CD14-positive monocyte (primary cell): ENCODE measurements at regions not wholly inside any gene's neighbourhood (a gene's known extent, or its start where the extent isn't known, plus 50 kb on each side); places are given as distances from the start of the nearest gene placed in this dataset.

Experiments
- DNase-seq, 3 donors: peaks; one replicate each; pipeline ENCODE4 v3.0.0-alpha.2; 2011 to 2022
- H2AFZ ChIP-seq: 2 replicates; pipeline ENCODE4 v1.6.0; 2012; ENCODE audit warnings: mild to moderate bottlenecking, low read depth, low read length, inconsistent platforms; ENCODE audit not compliant: insufficient read depth, poor library complexity, severe bottlenecking
- H3K27ac ChIP-seq, 2 donors: 1 replicate in 1 of 2; 2 replicates in 1 of 2; pipeline ENCODE4 v1.5.1; 2012 to 2013; ENCODE audit warnings: low read length in 2 of 2, control low read depth in 1 of 2, inconsistent platforms in 1 of 2, low read depth in 1 of 2, mild to moderate bottlenecking in 1 of 2
- H3K27me3 ChIP-seq, 2 donors: one replicate each; pipeline versions ENCODE4 v1.6.0 to v1.6.1; 2011 to 2013; ENCODE audit warnings: low read length in 2 of 2; ENCODE audit not compliant: control insufficient read depth in 2 of 2, insufficient read depth in 2 of 2
- H3K36me3 ChIP-seq, 2 donors: replicated peaks in 1 of 2; 1 replicate in 1 of 2; 2 replicates in 1 of 2; pipeline versions ENCODE4 v1.5.1 to v1.6.1; 2012 to 2013; ENCODE audit warnings: low read length in 2 of 2, control low read depth in 1 of 2, inconsistent platforms in 1 of 2, mild to moderate bottlenecking in 1 of 2; ENCODE audit not compliant: insufficient read depth in 2 of 2, control insufficient read depth in 1 of 2
- H3K4me1 ChIP-seq, 2 donors: 1 replicate in 1 of 2; 2 replicates in 1 of 2; pipeline versions ENCODE4 v1.5.1 to v1.6.1; 2012 to 2013; ENCODE audit warnings: low read length in 2 of 2, control low read depth in 1 of 2, inconsistent platforms in 1 of 2, mild to moderate bottlenecking in 1 of 2, moderate library complexity in 1 of 2; ENCODE audit not compliant: insufficient read depth in 2 of 2, control insufficient read depth in 1 of 2
- H3K4me2 ChIP-seq: replicated peaks from 2 replicates; pipeline ENCODE3; 2012; ENCODE audit warnings: low read length, moderate library complexity, mild to moderate bottlenecking; ENCODE audit not compliant: poor library complexity, severe bottlenecking; ENCODE audit errors: extremely low read depth
- H3K4me3 ChIP-seq, 3 experiments: fragments of 200-600 bp in 1 of 3; sonication (generic) in 1 of 3; replicated peaks in 1 of 3; 1 replicate in 2 of 3; 2 replicates in 1 of 3; pipeline ENCODE4 v1.5.1; 2011 to 2013; ENCODE audit warnings: low read length in 3 of 3, mild to moderate bottlenecking in 3 of 3, control low read depth in 2 of 3, low read depth in 2 of 3, inconsistent platforms in 1 of 3, moderate library complexity in 1 of 3
- H3K79me2 ChIP-seq: 2 replicates; pipeline ENCODE4 v1.6.0; 2012; ENCODE audit warnings: mild to moderate bottlenecking, control low read depth, inconsistent platforms, low read length, moderate library complexity; ENCODE audit not compliant: insufficient read depth
- H3K9ac ChIP-seq: 2 replicates; pipeline ENCODE4 v1.6.0; 2017; ENCODE audit warnings: low read length, mild to moderate bottlenecking; ENCODE audit not compliant: insufficient read depth, poor library complexity, severe bottlenecking
- H3K9me3 ChIP-seq, 2 donors: replicated peaks in 1 of 2; 1 replicate in 1 of 2; 2 replicates in 1 of 2; pipeline versions ENCODE4 v1.5.1 to v1.6.1; 2012 to 2013; ENCODE audit warnings: low read length in 2 of 2, control low read depth in 1 of 2; ENCODE audit not compliant: control insufficient read depth in 1 of 2, insufficient read depth in 1 of 2
- H4K20me1 ChIP-seq: 2 replicates; pipeline ENCODE4 v1.6.0; 2012; ENCODE audit warnings: mild to moderate bottlenecking, low read length, control low read depth, moderate library complexity; ENCODE audit not compliant: insufficient read depth
- H3K27ac Mint-ChIP-seq, 7 donors: one replicate each; pipeline ENCODE4 v1.8.0; 2020; ENCODE audit warnings: mild to moderate bottlenecking in 7 of 7, mixed read lengths in 7 of 7, moderate library complexity in 6 of 7, inconsistent platforms in 2 of 7
- H3K27me3 Mint-ChIP-seq, 3 donors: one replicate each; pipeline ENCODE4 v1.8.0; 2021 to 2022; ENCODE audit warnings: low read depth in 3 of 3, mild to moderate bottlenecking in 3 of 3, mixed read lengths in 3 of 3, moderate library complexity in 3 of 3, inconsistent platforms in 1 of 3
- H3K36me3 Mint-ChIP-seq, 2 donors: one replicate each; pipeline ENCODE4 v1.8.0; 2020; ENCODE audit warnings: mixed read lengths in 2 of 2, inconsistent platforms in 1 of 2, mild to moderate bottlenecking in 1 of 2
- H3K4me1 Mint-ChIP-seq: one replicate; pipeline ENCODE4 v1.8.0; 2020; ENCODE audit warnings: mild to moderate bottlenecking, mixed read lengths
- H3K4me3 Mint-ChIP-seq, 2 donors: one replicate each; pipeline ENCODE4 v1.8.0; 2020; ENCODE audit warnings: mild to moderate bottlenecking in 2 of 2, mixed read lengths in 2 of 2, moderate library complexity in 1 of 2
- H3K9me3 Mint-ChIP-seq, 7 donors: one replicate each; pipeline ENCODE4 v1.8.0; 2020 to 2022; ENCODE audit warnings: mixed read lengths in 7 of 7, mild to moderate bottlenecking in 6 of 7, moderate library complexity in 6 of 7, inconsistent platforms in 2 of 7
- CTCF ChIP-seq: fragments of 200-600 bp; IDR thresholded peaks from one replicate; pipeline ENCODE4 v1.8.0; 2022; ENCODE audit warnings: antibody characterized with exemption, mild to moderate bottlenecking
- WGBS: methylation state at CpG from one replicate; pipeline ENCODE4 v1.1.5; 2013; ENCODE audit warnings: missing lambda C conversion rate; ENCODE audit not compliant: insufficient coverage; 5-methylcytosine and 5-hydroxymethylcytosine counted together
- intact Hi-C, 2 donors: fragments of 100-400 bp; cut with micrococcal nuclease; formaldehyde crosslinking; loops; one replicate each; pipeline versions ENCODE4 v1.15.0 to v1.15.1; 2023

GRCh38 chr3:177414093-177414492 lies 216.8 kb upstream of the TBL1XR1 start:
- Mint-ChIP-seq H3K4me1 (peaks cover 10% of the 10 kb centered on the region), H3K36me3 (no peaks in the 10 kb centered on the region), H3K9me3 (peaks cover 0 to 10% (median 2%) of the 10 kb centered on the region in 7 donors), H3K27me3 (peaks cover 0 to 2% (median 0%) of the 10 kb centered on the region in 3 donors), H3K27ac (no peak overlapping the region), H3K4me3 (no peak overlapping the region)
- H3K27me3 ChIP-seq, result no peaks in the 10 kb centered on the region
- DNase-seq, result no peak
- intact Hi-C loops, result no loop called here
- no peak overlapping the region for H3K9ac ChIP-seq
- no peak overlapping the region for H3K4me3 ChIP-seq
- 100% methylated on average over 1 of the region's 6 CpGs for WGBS
- H3K4me1 ChIP-seq, result peaks cover 10 to 12% of the 10 kb centered on the region in 2 donors
- no peak for TF ChIP-seq CTCF
- H3K79me2 ChIP-seq, result no peaks in the 10 kb centered on the region
- H3K36me3 ChIP-seq, result no peaks in the 10 kb centered on the region
- H3K27ac ChIP-seq, result no peak overlapping the region
- no peaks in the 10 kb centered on the region for H3K9me3 ChIP-seq
- H3K4me2 ChIP-seq, result no peak overlapping the region
- no peaks in the 10 kb centered on the region for H4K20me1 ChIP-seq
- H2AFZ ChIP-seq, result no peak overlapping the region

GRCh38 chr3:177418787-177419186 lies 221.5 kb upstream of the TBL1XR1 start:
- TF ChIP-seq CTCF, result no peak
- H4K20me1 ChIP-seq, result no peaks in the 10 kb centered on the region
- H3K27ac ChIP-seq, result no peak overlapping the region
- H3K27me3 ChIP-seq, result no peaks in the 10 kb centered on the region
- H3K4me2 ChIP-seq, result no peak overlapping the region
- H2AFZ ChIP-seq, result no peak overlapping the region
- H3K36me3 ChIP-seq, result no peaks in the 10 kb centered on the region
- H3K9me3 Mint-ChIP-seq, result peaks cover 0 to 2% (median 0%) of the 10 kb centered on the region in 7 donors
- H3K4me1 ChIP-seq, result no peaks in the 10 kb centered on the region
- H3K36me3 Mint-ChIP-seq, result no peaks in the 10 kb centered on the region
- WGBS, result no CpG with 5 or more reads among the region's 1 CpG
- H3K79me2 ChIP-seq, result no peaks in the 10 kb centered on the region
- no peaks in the 10 kb centered on the region for H3K9me3 ChIP-seq
- no peaks in the 10 kb centered on the region for H3K4me1 Mint-ChIP-seq
- no peak overlapping the region for H3K4me3 ChIP-seq
- peaks cover 0 to 2% (median 0%) of the 10 kb centered on the region in 3 donors for H3K27me3 Mint-ChIP-seq
- H3K4me3 Mint-ChIP-seq, result no peak overlapping the region
- H3K9ac ChIP-seq, result no peak overlapping the region
- DNase-seq, result no peak
- H3K27ac Mint-ChIP-seq, result no peak overlapping the region
- intact Hi-C loops, result no loop called here
